Inferior parietal cortex (tissue), 1 donor: ENCODE measurements at regions not wholly inside any gene's neighbourhood (a gene's known extent, or its start where the extent isn't known, plus 50 kb on each side); places are given as distances from the start of the nearest gene placed in this dataset.
"Not testable (repeated sequence)": the region's sequence is repeated elsewhere in the genome, so short reads cannot be mapped to it uniquely, and the experiment has no call there.

ENCODE experiments used
- DNase-seq: peaks from one replicate; pipeline ENCODE4 v3.0.0-alpha.2; 2016; ENCODE audit errors: extremely low spot score

DNA sequence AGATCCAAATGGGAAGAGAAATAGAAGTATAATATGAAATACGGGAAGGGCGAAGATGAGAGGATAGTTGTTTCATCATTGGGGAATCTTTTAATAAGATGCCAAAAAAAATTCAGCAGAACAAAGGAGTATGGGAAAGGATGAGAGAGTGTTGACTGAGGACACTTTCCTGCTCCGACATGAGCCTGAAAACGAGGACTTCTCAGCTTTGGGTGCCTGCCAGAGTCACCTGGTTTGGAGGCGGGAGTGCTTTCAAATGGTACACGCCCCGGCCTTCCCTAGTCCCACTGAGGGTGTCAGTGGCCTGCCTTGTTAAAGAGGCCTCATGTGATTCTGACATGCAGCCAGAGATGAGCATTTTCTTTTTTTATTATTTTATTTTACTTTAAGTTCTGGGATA, 250.9 kb downstream of the ANKRD60 start:
- DNase-seq = no peak

GRCh38 chr20:57977141-57977540, 251.3 kb downstream of the ANKRD60 start:
- DNase-seq = no peak

DNA sequence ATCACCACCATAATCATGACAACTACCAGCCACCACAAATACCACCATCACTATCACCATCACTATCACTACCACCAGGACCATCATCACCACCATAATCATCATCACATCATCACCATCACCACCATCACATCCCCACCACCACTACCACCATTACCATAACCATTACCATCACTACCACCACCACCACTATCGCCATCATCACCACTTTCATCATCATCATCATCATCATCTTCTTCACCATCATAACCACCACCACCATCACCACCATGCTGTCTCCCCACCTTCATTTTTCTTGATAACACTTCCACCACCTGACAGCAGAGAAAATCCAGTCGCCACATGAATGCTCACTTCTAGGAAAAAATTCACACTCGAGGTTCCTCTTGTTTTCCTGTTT, 253.6 kb downstream of the ANKRD60 start:
- DNase-seq = no peak

DNA sequence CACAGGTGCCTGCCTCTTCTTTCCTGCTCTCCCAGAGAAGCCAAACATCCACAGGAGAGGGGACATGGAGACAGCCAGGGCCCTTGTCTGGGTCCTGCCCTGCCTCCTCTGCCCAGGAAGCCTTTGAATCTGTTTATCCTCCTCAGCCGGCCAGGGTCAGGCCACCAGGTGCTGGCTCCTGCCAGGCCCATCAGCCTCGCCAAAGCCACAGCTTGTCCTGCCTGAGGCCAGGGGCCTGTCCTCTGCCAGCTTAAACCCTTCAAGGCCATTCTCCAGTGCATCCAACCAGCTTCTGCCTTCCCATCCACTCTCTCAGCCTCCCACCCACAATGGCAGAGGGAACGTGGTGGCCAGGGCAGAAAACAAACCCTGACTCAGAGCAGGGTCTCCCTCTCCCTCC, 254.6 kb downstream of the ANKRD60 start:
- DNase-seq = no peak

DNA sequence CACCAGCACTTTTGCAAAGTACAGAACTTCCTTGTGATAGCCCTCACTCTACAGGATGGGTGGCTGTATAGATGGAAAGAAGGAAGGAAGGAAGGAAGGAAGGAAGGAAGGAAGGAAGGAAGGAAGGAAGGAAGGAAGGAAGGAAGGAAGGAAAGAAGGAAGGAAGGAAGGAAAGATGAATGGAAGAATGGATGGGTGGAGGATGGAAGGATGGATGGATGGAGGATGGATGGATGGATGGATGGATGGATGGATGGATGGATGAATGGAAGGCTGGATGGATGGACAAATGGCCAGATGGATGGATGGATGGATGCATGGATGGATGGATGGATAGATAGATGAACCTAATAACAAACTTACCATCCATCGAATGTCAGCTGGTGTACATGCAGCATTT, 256.9 kb downstream of the ANKRD60 start:
- not testable (repeated sequence) for DNase-seq

- DNase-seq = no peak
Measured at GRCh38 chr20:57970856-57971255, 257.6 kb downstream of the ANKRD60 start.

DNA sequence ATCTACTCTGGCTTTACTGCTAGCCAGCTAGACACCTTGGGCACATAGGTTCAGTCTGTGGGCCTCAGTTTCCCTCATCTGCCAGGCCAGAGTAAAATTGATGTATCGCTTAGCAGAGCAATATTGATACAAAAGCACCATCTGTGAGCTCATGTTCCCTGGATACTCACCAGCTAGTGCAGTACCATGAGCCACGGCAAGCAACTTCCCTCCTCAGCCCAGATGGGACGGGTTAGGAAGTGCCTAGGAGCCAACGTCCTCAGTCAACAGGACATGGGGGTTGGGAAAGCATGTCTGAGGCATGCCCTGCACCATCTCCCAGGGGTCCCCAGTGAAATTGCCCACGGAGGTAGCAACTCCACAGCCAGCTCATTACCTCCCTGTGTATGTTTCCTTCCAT, 258.3 kb downstream of the ANKRD60 start:
- DNase-seq = no peak

DNA sequence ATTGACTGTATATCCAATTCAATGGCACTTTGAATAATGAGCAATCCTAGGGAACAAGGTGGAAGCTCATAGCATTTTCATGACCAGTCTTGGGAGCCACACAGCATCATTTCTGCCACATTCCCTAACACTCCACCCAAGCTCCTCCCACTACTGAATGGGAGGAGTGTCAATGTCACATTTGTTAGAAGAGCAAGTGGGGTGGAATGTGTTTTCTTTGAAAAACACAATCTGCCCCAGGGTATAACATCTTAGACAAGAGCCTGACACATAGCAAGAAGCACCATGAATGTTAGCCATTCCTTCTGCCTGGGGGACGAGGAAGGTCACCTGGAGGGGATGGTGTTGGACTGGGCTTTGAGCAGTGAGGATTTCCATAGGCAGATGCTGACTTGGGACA, 258.3 kb upstream of the PMEPA1 start:
- no peak for DNase-seq

- no peak for DNase-seq
Measured at GRCh38 chr20:57967364-57967763, 257.5 kb upstream of the PMEPA1 start.

GRCh38 chr20:57966620-57967019, 256.8 kb upstream of the PMEPA1 start:
- DNase-seq = no peak

GRCh38 chr20:57965441-57965840, 255.6 kb upstream of the PMEPA1 start:
- DNase-seq = no peak

DNA sequence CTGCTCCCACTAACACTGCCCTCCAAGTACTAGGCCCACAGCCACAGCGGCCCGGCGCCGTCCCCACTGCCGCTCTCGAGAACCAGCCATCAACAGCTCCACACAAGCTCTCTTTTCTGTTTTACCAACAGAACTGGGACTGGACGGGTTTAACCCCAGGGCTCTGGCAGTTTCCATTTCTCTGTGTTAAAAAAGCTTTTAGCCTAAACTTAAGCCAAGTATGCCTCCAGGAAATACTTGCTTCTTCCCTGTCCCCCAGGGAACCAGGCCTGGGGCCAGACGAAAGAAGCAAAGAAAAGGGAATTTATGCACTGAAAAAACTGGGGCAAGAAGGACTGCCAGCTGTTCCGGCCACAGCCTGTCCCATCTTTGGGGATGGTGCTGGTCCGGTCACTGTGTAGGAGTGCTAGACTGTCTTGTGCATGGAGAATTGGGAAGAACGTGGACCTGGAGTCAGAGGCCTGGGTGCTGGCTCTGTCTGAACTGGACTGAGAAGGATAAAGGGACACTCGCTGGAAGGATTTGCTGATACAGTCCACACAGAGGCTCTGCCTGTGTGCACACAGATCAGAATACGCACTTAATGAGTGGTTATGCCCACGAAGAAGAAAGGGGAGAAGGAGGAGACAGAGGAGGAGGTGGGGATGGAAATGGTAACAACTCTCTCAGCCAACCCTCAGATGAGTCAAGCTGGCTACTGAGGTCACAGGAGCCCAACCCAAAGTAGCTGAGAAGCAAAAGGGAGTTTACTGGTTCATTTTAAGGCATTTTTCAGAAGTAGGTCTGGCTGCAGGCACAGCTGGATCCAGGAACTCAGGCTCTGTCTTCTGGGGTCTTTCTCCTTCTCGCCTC, 254.4 kb upstream of the PMEPA1 start:
- DNase-seq = no peak

DNA sequence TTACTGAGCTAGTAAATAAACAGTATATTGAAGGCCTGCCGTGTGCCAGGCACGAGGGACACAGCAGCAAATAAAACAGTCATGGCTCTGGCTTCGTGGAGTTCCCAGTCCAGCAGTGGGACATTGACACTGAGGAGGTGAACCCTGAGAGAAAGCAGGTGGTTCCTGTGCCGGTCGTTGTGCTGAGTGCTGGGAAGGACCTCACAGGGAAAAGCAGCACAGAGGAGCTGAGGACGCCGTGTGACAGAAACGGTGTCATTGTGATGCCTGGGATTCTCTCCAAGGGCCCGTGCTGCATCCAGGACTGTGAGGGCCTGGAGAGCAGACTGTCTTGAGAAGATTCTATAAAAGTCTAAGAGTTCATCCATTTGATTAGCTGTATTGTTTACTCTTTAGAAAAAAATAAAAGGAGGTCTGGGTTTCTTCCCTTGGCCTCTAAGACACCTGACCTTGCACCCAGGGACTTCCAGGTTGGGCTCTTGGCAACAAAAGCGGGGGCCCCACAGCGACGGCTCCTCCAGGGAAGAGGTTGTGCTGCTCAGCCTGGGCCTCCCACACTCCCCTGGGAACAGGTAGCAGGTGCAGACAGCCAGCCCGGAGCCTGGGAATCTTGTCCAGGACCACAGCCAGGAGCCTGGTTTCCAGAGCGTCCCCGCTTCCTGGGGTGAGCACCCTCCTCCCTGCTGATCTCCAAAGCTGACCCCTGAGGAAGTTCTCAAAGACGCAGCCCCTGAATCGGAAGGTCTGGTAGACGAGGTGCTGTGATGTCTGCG, 251.2 kb upstream of the PMEPA1 start:
- DNase-seq = no peak

GRCh38 chr20:57959589-57959988, 249.8 kb upstream of the PMEPA1 start:
- no peak for DNase-seq

GRCh38 chr20:57959018-57959417, 249.2 kb upstream of the PMEPA1 start:
- no peak for DNase-seq

DNA sequence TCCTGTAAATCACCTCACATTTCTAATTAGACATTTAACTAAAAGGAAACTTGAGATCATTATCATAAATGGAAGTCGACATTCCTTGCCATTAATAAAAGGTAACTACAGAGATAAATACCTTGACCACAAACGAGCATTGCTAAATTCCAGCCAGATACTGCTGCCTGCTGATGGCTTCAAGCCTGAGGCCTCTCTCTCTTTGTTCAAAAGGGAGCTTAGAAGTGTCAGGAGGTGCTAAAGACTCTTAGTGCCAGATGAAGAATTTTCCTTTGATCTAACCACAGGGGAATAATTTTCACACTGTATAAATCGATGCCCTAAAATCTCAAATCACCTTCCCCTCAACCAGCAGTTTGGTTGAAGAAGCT, 248.2 kb upstream of the PMEPA1 start:
- DNase-seq = no peak

GRCh38 chr20:57957411-57958049, 247.7 kb upstream of the PMEPA1 start:
- no peak for DNase-seq

DNA sequence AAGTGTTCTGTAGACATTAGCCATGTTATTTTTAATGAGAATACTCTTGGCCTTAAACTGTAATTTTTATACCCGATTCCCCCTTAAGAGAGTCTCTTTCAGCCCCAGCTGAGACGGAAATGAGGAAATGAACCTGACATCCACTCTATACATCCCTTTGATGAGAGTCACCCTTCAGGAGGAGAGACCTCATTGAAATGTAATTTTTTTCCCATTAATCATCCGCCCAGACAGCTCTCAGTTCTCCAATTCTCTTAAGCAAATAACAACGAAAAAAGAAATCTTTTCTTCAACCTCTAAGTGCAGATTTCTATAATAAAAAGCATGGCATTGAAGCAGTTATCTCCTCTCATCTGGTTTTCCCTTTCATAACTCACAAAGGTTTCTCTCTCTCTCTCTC, 243.8 kb upstream of the PMEPA1 start:
- no peak for DNase-seq

GRCh38 chr20:57952136-57952535, 242.3 kb upstream of the PMEPA1 start:
- DNase-seq = no peak

GRCh38 chr20:57951549-57951948, 241.7 kb upstream of the PMEPA1 start:
- no peak for DNase-seq

- no peak for DNase-seq
Measured at GRCh38 chr20:57950764-57951485, 241.1 kb upstream of the PMEPA1 start.
